ENCODE measurements at regions not wholly inside any gene's neighbourhood (a gene's known extent, or its start where the extent isn't known, plus 50 kb on each side); places are given as distances from the start of the nearest gene placed in this dataset.

GRCh38 chr2:18455236-18455862 is 105.1 kb downstream of the RDH14 start:
- no peaks in the 10 kb centered on the region for H3K27me3 ChIP-seq
- TF ChIP-seq POLR2A (IDR thresholded peaks at IDR 0.05) (no peak), CTCF (IDR thresholded peaks at IDR 0.05) (no peak)
- DNase-seq: no peak
- intact Hi-C loops (cut with DNase I): no loop called here
- H3K4me3 ChIP-seq: no peak overlapping the region
- WGBS, 2 donors: 47 to 49% methylated on average over 5 of the region's 5 CpGs
- peak overlapping the region in 3 of 4 donors; percentile 48 to 81 (median 64) for H3K27ac ChIP-seq
- H3K9me3 ChIP-seq: no peaks in the 10 kb centered on the region
- no peaks in the 10 kb centered on the region for H3K36me3 ChIP-seq
- H3K4me1 ChIP-seq: peaks cover 0 to 15% (median 0%) of the 10 kb centered on the region in 3 donors

- Histone ChIP-seq H3K27me3 (no peaks in the 10 kb centered on the region), H3K36me3 (no peaks in the 10 kb centered on the region), H3K9me3 (no peaks in the 10 kb centered on the region), H3K4me3 (no peak overlapping the region), H3K4me1 (peaks cover 0 to 15% (median 0%) of the 10 kb centered on the region in 3 donors), H3K27ac (peak overlapping the region in 3 of 4 donors; percentile 48 to 81 (median 64))
- DNase-seq: no peak
- no peak for TF ChIP-seq POLR2A (IDR thresholded peaks at IDR 0.05)
- no peak for TF ChIP-seq CTCF (IDR thresholded peaks at IDR 0.05)
- intact Hi-C loops (cut with DNase I): no loop called here
- 42 to 51% methylated on average over 6 of the region's 6 CpGs for WGBS, 2 donors
Observed at GRCh38 chr2:18454692-18455235, 105.7 kb downstream of the RDH14 start.

- H3K4me3 ChIP-seq: no peak overlapping the region
- intact Hi-C loops (cut with DNase I): no loop called here
- peak overlapping the region in 1 of 4 donors; percentile 72 for H3K27ac ChIP-seq
- 66 to 79% methylated on average over 2 of the region's 2 CpGs for WGBS, 2 donors
- H3K27me3 ChIP-seq: no peaks in the 10 kb centered on the region
- no peaks in the 10 kb centered on the region for H3K9me3 ChIP-seq
- H3K36me3 ChIP-seq: no peaks in the 10 kb centered on the region
- peaks cover 0 to 17% (median 0%) of the 10 kb centered on the region in 3 donors for H3K4me1 ChIP-seq
- no peak for DNase-seq
- TF ChIP-seq CTCF (IDR thresholded peaks at IDR 0.05): no peak
- TF ChIP-seq POLR2A (IDR thresholded peaks at IDR 0.05): no peak
Observed at GRCh38 chr2:18446715-18447114, 113.7 kb downstream of the RDH14 start.

- intact Hi-C loops (cut with DNase I): no loop called here
- peak overlapping the region in 3 of 4 donors; percentile 18 to 72 (median 60) for H3K27ac ChIP-seq
- no peak for DNase-seq
- no peaks in the 10 kb centered on the region for H3K27me3 ChIP-seq
- TF ChIP-seq CTCF (IDR thresholded peaks at IDR 0.05) (no peak), POLR2A (IDR thresholded peaks at IDR 0.05) (no peak)
- WGBS, 2 donors: 37 to 41% methylated on average over 7 of the region's 7 CpGs
- no peaks in the 10 kb centered on the region for H3K36me3 ChIP-seq
- H3K9me3 ChIP-seq: no peaks in the 10 kb centered on the region
- no peak overlapping the region for H3K4me3 ChIP-seq
- H3K4me1 ChIP-seq: peaks cover 0 to 17% (median 0%) of the 10 kb centered on the region in 3 donors
Observed at GRCh38 chr2:18445433-18446320, 114.8 kb downstream of the RDH14 start.

- H3K4me1 ChIP-seq: peaks cover 0 to 17% (median 0%) of the 10 kb centered on the region in 3 donors
- intact Hi-C loops (cut with DNase I): no loop called here
- no peak for DNase-seq
- no peak overlapping the region for H3K4me3 ChIP-seq
- H3K9me3 ChIP-seq: no peaks in the 10 kb centered on the region
- no peaks in the 10 kb centered on the region for H3K36me3 ChIP-seq
- TF ChIP-seq POLR2A (IDR thresholded peaks at IDR 0.05) (no peak), CTCF (IDR thresholded peaks at IDR 0.05) (no peak)
- peak overlapping the region in 3 of 4 donors; percentile 14 to 72 (median 68) for H3K27ac ChIP-seq
- 57% methylated on average over 2 of the region's 2 CpGs for WGBS, 2 donors
- H3K27me3 ChIP-seq: no peaks in the 10 kb centered on the region
Observed at GRCh38 chr2:18444806-18445205, 115.6 kb downstream of the RDH14 start.

Data from esophagus squamous epithelium (tissue), 5 donors.